HG03280 (cell line): ENCODE measurements at regions not wholly inside any gene's neighbourhood (a gene's known extent, or its start where the extent isn't known, plus 50 kb on each side); places are given as distances from the start of the nearest gene placed in this dataset.
A peak's percentile ranks its signal among the peaks of the same experiment; 100 is the strongest.
"Not testable (repeated sequence)": the region's sequence is repeated elsewhere in the genome, so short reads cannot be mapped to it uniquely, and the experiment has no call there.

ENCODE experiments used
- ATAC-seq: cut with Tn5 transposase; IDR thresholded peaks from one replicate; pipeline ENCODE4 v1.9.1; 2021; ENCODE audit warnings: mild to moderate bottlenecking, moderate library complexity; ENCODE audit not compliant: unreplicated experiment

DNA sequence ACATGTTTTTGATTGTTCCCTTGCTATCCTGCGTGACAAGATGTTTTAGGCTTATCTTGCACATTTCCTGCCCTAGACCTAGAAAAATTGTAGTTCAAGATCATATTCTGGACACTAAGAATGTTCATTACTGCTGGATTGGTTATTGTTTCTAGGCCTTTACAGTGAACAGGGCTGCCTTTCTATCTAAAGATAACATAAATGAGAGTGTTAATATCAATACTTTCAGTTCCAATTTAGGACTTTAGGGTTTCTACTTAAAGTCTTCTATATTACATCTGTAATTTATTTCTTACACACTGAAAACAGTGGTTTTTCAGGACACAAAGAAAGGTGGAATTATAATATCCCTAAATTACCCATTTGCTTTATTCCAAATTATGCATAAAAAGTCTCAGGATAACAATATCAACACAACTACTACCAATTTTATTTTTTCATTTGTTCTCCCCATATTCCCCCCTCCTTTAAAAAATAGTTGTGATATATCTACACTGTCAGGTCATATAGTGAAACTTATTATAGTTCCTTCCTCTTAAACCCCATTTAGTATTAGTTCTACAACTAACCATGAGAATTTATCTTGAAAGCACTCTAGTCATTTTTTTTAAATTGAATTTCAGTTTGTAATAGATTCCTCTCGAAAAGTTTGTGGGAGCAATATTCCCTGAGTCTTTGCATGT, 293.9 kb upstream of the RIOK2 start:
- ATAC-seq, result no peak

- no peak for ATAC-seq
Observed at GRCh38 chr5:97478483-97478882, 295.4 kb upstream of the RIOK2 start.

- peak; percentile 48 for ATAC-seq
Observed at GRCh38 chr5:97480313-97480712, 297.3 kb upstream of the RIOK2 start.

DNA sequence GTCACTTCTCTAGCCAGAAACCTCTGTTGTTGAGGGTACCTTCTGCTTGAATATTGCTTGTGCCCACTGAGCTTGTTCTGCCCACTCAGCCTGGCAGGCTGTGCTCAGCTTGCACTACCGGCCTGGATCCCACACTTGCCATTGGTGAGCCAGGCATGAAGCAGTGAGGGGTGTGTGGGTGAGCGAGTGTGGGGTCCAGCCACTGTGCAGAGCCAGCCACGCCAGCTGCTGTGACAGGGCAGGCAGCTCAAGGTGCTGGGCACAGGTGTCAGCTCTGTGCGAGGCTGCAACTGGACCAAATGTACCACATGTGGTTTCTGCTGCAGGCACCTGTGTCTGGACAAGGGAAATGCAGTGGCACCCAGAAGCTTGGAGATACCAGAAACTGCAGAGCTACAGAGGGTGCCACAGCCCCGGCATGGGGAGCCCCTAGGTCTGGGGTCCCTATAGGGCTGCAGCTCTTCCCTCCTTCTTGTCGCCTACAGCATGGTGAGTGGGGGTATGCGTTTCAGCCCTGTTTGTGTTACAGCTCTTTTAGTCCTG, 305.1 kb upstream of the RIOK2 start:
- ATAC-seq, result no peak

GRCh38 chr5:97489010-97489840, 306.2 kb upstream of the RIOK2 start:
- no peak for ATAC-seq

DNA sequence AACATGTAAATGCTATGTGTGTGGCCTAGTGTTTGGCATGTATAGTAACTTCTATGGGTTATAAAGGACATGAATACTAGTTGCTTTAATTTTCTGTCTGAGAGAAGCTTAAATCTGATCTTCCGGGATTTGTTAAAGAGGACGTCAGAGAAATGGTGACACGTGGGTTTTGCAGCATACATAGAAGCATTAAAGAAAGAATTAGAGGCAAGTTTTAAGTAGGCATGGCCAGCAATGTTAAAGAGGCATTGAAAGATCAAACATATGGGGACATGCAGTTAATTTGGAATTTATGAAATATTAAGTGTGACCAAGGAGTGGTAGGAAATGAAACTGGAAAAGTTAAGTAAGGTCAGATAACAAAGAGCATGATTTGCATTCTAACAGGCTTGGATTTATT, 311.4 kb upstream of the RIOK2 start:
- ATAC-seq, result no peak

- ATAC-seq, result no peak
Observed at GRCh38 chr5:97495301-97495700, 312.3 kb upstream of the RIOK2 start.

GRCh38 chr5:97496037-97496436, 313.0 kb upstream of the RIOK2 start:
- ATAC-seq, result no peak

DNA sequence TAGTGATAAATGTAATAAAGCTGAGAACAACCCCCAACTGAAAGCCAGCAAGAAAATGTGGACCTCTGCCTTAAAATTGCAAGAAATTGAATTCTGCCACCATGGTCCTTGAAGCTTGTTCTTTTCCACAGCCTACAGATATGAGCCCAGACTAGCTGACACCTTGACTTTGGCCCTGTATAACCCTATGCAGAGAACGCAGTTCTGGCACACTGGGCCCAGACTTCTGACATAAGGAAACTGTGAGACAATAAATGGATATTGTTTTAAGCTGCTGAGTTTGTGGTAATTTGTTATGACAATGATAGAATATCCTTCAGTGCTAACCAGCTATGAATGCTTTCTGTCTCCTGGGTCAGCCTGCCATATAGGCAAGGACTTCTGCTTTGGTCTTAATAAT, 315.6 kb upstream of the RIOK2 start:
- no peak for ATAC-seq

- no peak for ATAC-seq
Observed at GRCh38 chr5:97499605-97500004, 316.6 kb upstream of the RIOK2 start.

- no peak for ATAC-seq
Observed at GRCh38 chr5:97501286-97501964, 318.4 kb upstream of the RIOK2 start.

GRCh38 chr5:97501965-97502305, 318.9 kb upstream of the RIOK2 start:
- no peak for ATAC-seq

DNA sequence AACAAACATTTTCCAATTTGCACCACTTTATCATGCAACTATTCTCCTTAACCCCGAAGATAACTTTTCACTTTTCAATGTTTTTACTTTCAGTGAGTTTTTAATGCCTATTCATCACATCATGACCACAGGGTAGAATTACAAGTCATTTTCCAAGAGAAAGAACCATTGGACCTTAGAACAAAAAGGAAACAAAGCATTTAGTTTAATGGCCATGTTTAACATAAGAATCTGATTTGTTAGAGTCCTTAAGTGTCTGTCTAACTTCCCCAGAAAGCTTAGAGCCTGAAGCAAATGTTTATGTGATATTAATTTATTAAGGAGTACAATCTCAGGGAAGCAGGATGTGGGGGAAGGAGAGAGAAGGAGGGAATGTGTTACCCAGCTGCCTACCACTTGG, 325.8 kb upstream of the RIOK2 start:
- no peak for ATAC-seq

DNA sequence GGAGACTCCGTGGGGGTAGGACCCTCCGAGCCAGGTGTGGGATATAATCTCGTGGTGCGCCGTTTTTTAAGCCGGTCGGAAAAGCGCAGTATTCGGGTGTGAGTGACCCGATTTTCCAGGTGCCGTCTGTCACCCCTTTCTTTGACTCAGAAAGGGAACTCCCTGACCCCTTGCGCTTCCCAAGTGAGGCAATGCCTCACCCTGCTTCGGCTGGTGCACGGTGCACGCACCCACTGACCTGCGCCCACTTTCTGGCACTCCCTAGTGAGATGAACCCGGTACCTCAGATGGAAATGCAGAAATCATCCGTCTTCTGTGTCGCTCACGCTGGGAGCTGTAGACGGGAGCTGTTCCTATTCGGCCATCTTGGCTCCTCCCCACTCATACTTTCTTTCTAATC, 336.5 kb upstream of the RIOK2 start:
- ATAC-seq, result not testable (repeated sequence)

DNA sequence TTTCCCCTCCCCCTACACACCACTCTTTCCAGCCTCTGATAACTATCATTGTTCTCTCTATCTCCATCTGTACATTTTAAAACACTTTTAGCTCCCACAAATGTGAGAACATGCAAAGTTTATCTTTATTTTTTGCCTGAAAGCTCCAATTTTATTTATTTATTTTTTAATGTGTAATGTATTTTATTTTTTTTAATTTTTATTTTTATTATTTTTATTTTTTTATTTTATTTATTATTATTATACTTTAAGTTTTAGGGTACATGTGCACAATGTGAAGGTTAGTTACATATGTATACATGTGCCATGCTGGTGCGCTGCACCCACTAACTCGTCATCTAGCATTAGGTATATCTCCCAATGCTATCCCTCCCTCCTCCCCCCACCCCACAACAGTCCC, 340.3 kb upstream of the RIOK2 start:
- ATAC-seq, result not testable (repeated sequence)

DNA sequence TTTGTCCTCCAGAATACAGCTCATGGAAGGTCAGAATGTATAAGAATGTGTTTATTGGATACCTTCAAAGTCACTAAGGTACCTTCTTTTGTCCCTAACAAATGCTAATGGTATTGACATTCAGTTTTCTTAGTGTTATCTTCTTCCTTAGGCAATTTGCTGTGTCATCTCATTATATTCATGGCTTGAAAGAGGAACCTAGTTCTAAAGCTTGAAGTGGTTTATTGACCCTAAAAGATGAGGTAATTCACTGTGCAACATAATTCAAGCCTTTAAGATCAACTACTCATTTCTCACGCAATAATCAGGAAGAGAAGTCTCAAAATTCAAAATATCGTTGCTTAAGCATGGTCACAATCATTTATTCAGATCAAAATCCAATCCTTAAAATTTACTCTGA, 342.7 kb upstream of the RIOK2 start:
- ATAC-seq, result no peak

- no peak for ATAC-seq
Observed at GRCh38 chr5:97528941-97529340, 345.9 kb upstream of the RIOK2 start.

GRCh38 chr5:97529354-97529985, 346.4 kb upstream of the RIOK2 start:
- ATAC-seq, result no peak

DNA sequence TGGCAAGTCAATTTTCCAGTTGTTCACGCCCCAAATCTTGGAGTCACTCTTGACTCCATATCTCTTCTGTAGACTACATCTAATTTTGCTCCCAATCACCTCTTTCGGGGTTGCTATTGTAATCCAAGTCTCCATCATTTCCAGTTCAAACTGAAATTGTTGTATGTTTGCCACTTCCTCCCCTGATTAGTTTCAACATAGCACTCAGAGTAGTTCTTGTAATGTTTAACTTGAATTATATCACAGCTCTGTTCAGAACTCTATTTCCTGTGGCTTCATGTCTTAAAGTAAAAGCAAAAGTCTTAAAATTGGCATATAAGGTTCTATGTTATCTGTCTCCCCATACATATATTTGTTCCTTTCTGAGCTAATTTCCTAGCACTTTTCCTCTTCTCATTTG, 348.5 kb upstream of the RIOK2 start:
- no peak for ATAC-seq

GRCh38 chr5:97534166-97534565, 351.1 kb upstream of the RIOK2 start:
- ATAC-seq, result peak; percentile 69

- ATAC-seq, result no peak
Observed at GRCh38 chr5:97536683-97537082, 353.6 kb upstream of the RIOK2 start.
